GM20000 (cell line): ENCODE measurements at regions not wholly inside any gene's neighbourhood (a gene's known extent, or its start where the extent isn't known, plus 50 kb on each side); places are given as distances from the start of the nearest gene placed in this dataset.

Experiments used
- DNase-seq: peaks from one replicate; pipeline ENCODE4 v3.0.0; 2012; ENCODE audit warnings: low spot score
- CTCF ChIP-seq: IDR thresholded peaks from 2 replicates; pipeline ENCODE4 v1.5.1; 2012; ENCODE audit warnings: mild to moderate bottlenecking, control low read depth; ENCODE audit errors: extremely low read depth, missing control alignments

- no peak for DNase-seq
- no peak for TF ChIP-seq CTCF
Measured at GRCh38 chr9:11320989-11321388, 708.2 kb upstream of the PTPRD start.

DNA sequence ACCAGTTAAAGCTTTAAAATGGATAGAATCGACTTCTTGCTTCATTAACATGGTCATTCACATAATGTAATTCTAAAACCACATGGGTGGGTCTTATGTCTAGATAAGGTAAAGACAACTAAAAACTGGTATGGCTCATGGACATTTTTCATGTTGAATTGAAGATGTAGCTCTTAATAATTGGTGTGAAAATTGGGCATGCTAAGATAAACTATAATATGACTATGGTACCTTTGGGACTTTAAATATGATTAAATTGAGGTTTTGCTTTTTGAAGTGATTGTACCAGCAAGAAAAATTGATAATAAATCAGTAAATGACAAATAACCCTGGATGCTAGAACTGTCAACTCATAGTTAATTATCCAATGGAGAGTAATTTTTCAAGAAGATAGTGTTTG is 710.7 kb upstream of the PTPRD start:
- no peak for DNase-seq
- TF ChIP-seq CTCF, result no peak

DNA sequence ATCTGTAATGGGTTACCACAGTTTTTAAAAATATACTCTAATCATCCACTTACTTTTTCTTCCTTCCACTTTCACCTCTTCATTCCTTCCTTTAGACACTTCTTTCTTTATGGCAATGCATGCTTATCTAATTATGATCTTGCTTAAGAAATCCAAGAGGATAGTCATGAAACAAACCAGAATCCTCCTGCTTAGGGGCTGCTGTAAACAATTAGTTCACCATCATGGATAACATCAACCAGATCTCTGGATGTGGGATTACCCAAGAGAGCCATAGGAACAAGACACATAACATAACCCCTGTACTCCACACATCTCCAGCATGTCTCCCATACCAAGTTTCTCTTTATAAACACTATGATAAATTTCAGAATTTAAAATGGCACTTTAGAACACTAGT is 713.4 kb upstream of the PTPRD start:
- no peak for TF ChIP-seq CTCF
- DNase-seq, result no peak

DNA sequence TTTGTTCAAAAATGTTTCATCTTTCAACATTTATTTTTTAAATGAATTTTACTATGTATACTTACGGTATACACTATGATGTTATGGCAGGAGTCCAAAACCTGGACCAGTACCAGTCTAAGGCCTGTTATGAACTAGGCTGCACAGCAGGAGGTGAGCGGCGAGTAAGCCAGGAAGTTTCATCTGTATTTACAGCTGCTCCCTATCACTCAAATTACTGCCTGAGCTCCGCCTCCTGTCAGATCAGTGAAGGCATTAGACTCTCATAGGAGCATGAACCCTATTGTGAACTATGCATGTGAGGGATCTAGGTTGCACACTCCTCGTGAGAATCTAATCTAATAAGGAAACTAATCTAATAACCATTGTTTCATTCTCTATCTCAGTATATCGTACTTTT is 715.5 kb upstream of the PTPRD start:
- no peak for DNase-seq
- no peak for TF ChIP-seq CTCF

- no peak for DNase-seq
- TF ChIP-seq CTCF, result no peak
Measured at GRCh38 chr9:11335011-11335410, 722.2 kb upstream of the PTPRD start.

GRCh38 chr9:11338130-11338529 is 725.3 kb upstream of the PTPRD start:
- no peak for TF ChIP-seq CTCF
- peak; percentile 3 for DNase-seq

DNA sequence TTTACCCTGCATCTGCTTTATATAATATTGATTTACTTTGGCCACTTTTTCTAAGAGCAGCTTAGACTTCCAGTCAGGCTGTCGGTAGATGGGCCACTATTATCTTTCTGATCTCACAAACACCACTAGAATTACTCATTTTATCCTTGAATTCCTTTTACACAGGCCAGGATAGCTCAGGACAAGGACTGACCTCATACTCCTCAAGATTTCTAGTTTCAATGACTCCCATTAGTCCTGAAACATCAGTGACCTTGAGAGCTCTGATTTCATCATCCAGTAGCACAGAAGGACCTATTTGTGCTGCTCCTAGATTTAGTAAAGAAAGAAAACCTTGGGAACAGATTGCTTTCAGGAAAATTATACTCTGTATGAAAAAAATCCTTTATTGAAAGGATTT is 727.9 kb upstream of the PTPRD start:
- no peak for TF ChIP-seq CTCF
- DNase-seq, result no peak
